ENCODE measurements at regions not wholly inside any gene's neighbourhood (a gene's known extent, or its start where the extent isn't known, plus 50 kb on each side); places are given as distances from the start of the nearest gene placed in this dataset.
"Not testable (repeated sequence)": the region's sequence is repeated elsewhere in the genome, so short reads cannot be mapped to it uniquely, and the experiment has no call there.

GRCh38 chr3:110504401-110504800 is 567.2 kb upstream of the NECTIN3 start:
- Histone ChIP-seq H3K4me1 (no peaks in the 10 kb centered on the region), H3K9me3 (no peaks in the 10 kb centered on the region), H3K27ac (no peak overlapping the region), H3K4me3 (no peak overlapping the region), H3K36me3 (no peaks in the 10 kb centered on the region), H3K27me3 (no peaks in the 10 kb centered on the region)
- no peak for DNase-seq
- ATAC-seq (ENCODE audit: low FRiP score in 2 of 2), result no peak
- TF ChIP-seq, protein P1, sequence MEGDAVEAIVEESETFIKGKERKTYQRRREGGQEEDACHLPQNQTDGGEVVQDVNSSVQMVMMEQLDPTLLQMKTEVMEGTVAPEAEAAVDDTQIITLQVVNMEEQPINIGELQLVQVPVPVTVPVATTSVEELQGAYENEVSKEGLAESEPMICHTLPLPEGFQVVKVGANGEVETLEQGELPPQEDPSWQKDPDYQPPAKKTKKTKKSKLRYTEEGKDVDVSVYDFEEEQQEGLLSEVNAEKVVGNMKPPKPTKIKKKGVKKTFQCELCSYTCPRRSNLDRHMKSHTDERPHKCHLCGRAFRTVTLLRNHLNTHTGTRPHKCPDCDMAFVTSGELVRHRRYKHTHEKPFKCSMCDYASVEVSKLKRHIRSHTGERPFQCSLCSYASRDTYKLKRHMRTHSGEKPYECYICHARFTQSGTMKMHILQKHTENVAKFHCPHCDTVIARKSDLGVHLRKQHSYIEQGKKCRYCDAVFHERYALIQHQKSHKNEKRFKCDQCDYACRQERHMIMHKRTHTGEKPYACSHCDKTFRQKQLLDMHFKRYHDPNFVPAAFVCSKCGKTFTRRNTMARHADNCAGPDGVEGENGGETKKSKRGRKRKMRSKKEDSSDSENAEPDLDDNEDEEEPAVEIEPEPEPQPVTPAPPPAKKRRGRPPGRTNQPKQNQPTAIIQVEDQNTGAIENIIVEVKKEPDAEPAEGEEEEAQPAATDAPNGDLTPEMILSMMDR (IDR thresholded peaks at IDR 0.05), result no peak
- no peak for TF ChIP-seq EP300 (IDR thresholded peaks at IDR 0.05)
- no peak for TF ChIP-seq POLR2AphosphoS5 (IDR thresholded peaks at IDR 0.05)
- 73 to 84% methylated on average over 2 of the region's 2 CpGs for WGBS, 2 donors

GRCh38 chr3:110504901-110505300 is 566.7 kb upstream of the NECTIN3 start:
- Histone ChIP-seq H3K36me3 (no peaks in the 10 kb centered on the region), H3K4me1 (no peaks in the 10 kb centered on the region), H3K27me3 (no peaks in the 10 kb centered on the region)

DNA sequence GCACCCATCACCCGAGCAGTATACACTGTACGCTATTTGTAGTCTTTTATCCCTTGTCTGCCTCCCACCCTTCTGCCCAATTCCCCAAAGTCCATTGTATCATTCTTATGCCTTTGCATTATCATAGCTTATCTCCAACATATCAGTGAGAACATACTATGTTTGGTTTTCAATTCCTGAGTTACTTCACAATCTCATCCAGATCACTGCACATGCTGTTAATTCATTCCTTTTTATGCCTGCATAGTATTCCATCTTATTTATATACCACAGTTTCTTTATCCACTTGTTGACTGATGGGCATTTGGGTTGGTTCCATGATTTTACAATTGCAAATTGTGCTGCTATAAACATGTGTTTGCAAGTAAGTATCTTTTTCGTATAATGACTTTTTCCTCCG is 564.7 kb upstream of the NECTIN3 start:
- WGBS, 2 donors, result 96 to 97% methylated on average over 4 of the region's 4 CpGs

More at GRCh38 chr3:110504901-110505300, 566.7 kb upstream of the NECTIN3 start:
- 71 to 77% methylated on average over 4 of the region's 4 CpGs for WGBS, 2 donors
- Histone ChIP-seq H3K4me3 (no peak overlapping the region), H3K27ac (no peak overlapping the region), H3K9me3 (no peaks in the 10 kb centered on the region)
- TF ChIP-seq POLR2AphosphoS5 (IDR thresholded peaks at IDR 0.05), result no peak
- TF ChIP-seq EP300 (IDR thresholded peaks at IDR 0.05), result no peak
- TF ChIP-seq, protein P1 (IDR thresholded peaks at IDR 0.05), result no peak
- TF ChIP-seq POLR2A (IDR thresholded peaks at IDR 0.05), result no peak
- DNase-seq (no peak), ATAC-seq (ENCODE audit: low FRiP score in 2 of 2) (no peak)

DNA sequence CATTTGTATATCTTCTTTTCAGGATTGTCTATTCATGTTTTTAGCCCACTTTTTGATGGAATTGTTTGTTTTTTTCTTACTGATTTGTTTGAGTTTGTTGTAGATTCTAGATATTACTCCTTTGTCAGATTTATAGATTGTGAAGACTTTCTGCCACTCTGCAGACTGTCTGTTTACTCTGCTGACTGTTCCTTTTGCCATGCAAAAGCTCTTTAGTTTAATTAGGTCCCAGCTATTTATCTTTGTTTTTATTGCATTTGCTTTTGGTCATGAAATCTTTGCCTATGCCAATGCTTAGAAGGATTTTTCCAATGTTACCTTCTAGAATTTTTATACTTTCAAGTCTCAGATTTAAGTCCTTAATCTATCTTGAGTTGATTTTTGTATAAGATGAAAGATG is 564.0 kb upstream of the NECTIN3 start:
- not testable (repeated sequence) for H3K27me3 ChIP-seq; H3K36me3 ChIP-seq; H3K4me1 ChIP-seq; H3K9me3 ChIP-seq; DNase-seq; ATAC-seq (ENCODE audit: low FRiP score in 2 of 2); H3K4me3 ChIP-seq; H3K27ac ChIP-seq

More for the DNA sequence above, 564.7 kb upstream of the NECTIN3 start:
- H3K27me3 ChIP-seq, result no peaks in the 10 kb centered on the region
- no peaks in the 10 kb centered on the region for H3K9me3 ChIP-seq
- no peak for ATAC-seq (ENCODE audit: low FRiP score in 2 of 2)
- no peak overlapping the region for H3K4me3 ChIP-seq
- TF ChIP-seq POLR2AphosphoS5 (IDR thresholded peaks at IDR 0.05) (no peak), EP300 (IDR thresholded peaks at IDR 0.05) (no peak), POLR2A (IDR thresholded peaks at IDR 0.05) (no peak)
- TF ChIP-seq, protein P1 (IDR thresholded peaks at IDR 0.05), result no peak
- no peaks in the 10 kb centered on the region for H3K36me3 ChIP-seq
- no peaks in the 10 kb centered on the region for H3K4me1 ChIP-seq
- DNase-seq, result no peak
- H3K27ac ChIP-seq, result no peak overlapping the region

DNA sequence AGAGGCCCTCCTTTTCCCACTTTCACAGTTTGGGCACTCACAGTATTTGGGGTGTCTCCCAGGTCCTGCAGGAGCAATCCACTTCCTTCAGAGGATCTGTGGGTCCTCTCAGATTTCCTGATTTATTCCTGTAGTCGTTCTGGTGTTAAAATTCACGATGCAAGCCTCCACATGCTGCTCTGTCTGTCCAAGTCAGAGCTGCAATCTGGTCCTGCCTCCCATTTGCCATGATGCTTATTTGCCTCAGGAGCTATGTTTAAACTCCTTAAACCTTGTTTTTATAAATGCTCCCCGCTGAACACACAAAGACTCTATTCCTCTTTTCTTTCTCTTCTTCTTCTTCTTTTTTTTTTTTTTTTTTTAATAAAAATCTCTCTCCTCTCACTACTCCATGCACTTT is 558.7 kb upstream of the NECTIN3 start:
- Histone ChIP-seq H3K4me3 (no peak overlapping the region), H3K27me3 (no peaks in the 10 kb centered on the region), H3K9me3 (no peaks in the 10 kb centered on the region), H3K4me1 (no peaks in the 10 kb centered on the region), H3K36me3 (no peaks in the 10 kb centered on the region), H3K27ac (no peak overlapping the region)
- no peak for DNase-seq
- no peak for TF ChIP-seq EP300 (IDR thresholded peaks at IDR 0.05)
- ATAC-seq (ENCODE audit: low FRiP score in 2 of 2), result no peak
- WGBS, 2 donors, result 75% methylated on average over 3 of the region's 3 CpGs

DNA sequence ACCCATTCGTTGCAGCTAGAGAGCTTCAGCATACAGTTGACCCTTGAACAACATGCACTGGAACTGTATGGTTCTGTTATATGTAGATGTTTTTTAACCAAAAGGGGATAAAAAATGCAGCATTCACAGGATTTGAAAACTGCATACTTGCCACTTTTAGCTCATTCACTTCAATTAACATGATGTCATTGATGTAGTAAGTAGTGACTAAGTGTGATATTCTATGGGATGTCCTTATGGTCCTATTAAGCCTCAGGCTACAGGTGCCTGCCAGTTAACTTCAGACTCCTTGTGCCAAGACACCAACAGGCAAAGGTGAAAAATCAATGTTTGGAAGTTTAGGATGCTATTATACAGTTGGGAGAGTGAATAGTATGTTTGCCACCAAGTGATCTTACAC is 553.6 kb upstream of the NECTIN3 start:
- TF ChIP-seq, protein P1 (IDR thresholded peaks at IDR 0.05), result no peak
- Histone ChIP-seq H3K36me3 (no peaks in the 10 kb centered on the region), H3K4me1 (no peaks in the 10 kb centered on the region), H3K9me3 (no peaks in the 10 kb centered on the region), H3K27me3 (no peaks in the 10 kb centered on the region), H3K4me3 (no peak overlapping the region), H3K27ac (no peak overlapping the region)
- DNase-seq (no peak), ATAC-seq (ENCODE audit: low FRiP score in 2 of 2) (no peak)
- WGBS, 2 donors, result 68% methylated on average over 1 of the region's 1 CpG
